ENCODE measurements at regions not wholly inside any gene's neighbourhood (a gene's known extent, or its start where the extent isn't known, plus 50 kb on each side); places are given as distances from the start of the nearest gene placed in this dataset.

DNA sequence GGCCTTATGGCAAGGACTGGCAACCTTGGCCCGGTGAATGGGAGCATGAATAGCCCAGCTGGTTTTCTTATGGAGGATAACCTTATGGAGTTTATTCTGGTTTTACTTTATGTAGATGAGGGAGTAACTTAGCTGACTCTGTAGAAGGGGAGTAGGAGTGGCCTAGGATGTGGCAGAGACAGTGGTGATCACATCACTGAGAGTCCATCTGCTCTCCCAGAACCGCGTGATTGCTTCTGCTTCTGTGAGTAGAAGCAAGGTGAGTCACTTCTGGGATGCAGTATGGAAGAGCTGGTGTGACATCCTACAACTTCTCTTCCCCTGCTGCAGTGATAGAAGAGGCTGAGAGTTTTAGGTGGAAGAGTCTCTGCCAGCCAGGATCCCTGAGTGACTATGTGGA lies 129.2 kb downstream of the RPS24 start:
- DNase-seq (ENCODE audit: low read depth): no peak

DNA sequence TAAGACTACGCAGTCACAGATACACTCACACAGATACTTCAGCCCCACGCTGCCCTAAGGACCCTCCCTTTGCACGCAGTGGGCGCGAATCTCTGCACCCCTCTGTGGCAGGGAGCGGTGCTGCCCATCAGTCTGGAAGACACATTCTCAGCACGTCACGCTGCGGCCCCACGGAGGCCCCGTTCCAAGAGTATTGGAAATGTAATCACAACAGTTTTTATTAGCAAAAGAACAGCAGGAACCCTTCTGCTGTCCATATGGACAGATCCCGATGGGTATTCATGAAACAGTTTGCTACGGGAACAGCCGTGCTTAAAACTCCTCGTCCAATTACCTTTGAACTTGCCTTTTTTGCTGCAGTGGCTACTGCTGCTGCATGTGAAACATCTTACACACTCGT lies 131.0 kb downstream of the RPS24 start:
- no peak for DNase-seq (ENCODE audit: low read depth)

DNA sequence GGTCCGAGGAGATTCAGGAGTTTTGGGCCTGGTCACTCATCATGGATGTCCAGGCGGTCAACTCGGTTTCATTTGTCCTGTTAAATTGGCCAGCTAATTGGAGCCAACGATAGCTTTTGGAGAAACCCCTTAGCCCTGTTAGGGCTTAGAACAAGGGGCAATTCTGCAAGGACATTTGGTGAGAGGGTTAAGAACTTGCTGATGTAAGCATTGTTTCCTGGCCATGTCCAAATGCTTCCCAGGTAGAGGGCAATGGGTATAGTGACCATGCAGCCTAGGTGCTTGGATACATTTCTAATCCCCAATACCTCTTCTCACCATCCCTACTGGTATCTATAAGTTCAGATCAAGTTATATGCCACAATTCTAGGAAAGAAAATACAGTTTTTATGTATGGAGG lies 131.5 kb downstream of the RPS24 start:
- DNase-seq (ENCODE audit: low read depth): no peak

DNA sequence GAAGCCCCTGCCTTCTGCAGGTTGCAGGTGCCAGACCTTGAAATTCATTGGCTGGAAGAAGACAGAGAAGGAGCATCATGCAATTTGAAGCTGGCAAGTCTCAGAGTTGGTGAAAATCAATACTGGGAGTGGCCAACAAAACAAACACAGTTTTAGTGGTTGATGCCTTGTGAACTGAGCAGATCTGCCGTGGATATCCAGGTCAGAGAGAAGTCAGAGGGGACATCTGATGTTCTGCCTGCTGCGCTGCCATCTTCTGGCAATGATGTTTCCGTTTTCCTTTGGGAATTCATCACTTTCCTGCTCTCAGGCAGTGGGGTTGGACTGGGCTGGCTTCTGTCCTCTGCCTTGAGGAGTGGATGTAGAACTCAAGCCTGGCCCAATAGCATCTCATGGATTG lies 132.0 kb downstream of the RPS24 start:
- DNase-seq (ENCODE audit: low read depth): no peak

DNA sequence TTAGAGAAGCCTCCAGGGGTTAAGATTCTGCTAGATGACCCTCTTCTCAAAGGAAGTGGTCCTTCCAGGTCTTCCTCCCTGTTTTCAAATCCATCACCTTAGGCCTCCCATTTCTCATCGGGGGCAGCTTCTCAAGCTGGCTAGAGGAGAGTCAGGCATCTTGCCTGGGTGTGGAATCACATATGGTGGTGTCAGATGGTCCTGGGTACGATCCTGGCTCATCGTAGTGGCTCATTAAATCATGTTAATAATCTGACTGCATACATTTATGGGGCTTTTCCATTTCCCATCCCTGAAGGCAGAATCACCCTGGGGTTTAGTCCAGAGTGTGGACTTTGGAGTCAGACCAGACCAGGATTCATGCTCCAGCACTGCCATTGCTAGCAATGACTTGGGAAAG lies 132.6 kb downstream of the RPS24 start:
- DNase-seq (ENCODE audit: low read depth): no peak

- no peak for DNase-seq (ENCODE audit: low read depth)
These were observed 135.6 kb downstream of the RPS24 start for GRCh38 chr10:78169214-78169613.

DNA sequence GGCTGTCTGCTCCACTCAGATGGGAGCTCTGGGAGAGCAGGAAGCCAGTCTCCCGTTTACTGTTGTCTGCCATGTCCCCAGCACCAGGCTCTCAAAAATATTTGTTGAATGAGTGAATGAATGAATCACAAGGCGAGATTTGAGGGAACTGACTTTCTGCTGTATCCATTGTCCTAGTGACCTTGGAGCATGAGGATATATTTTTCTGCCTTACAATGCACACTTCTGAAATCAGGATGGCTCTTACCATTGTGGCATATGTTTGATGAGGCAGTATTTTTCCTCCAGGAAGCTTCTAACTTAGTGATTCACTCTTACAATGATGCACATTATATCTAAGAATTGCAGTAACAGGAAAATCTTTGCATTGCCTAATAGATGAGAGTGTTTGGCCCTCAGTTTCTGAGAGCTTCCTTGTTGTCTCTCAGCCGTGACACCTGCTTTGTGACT lies 136.4 kb downstream of the RPS24 start:
- no peak for DNase-seq (ENCODE audit: low read depth)

GRCh38 chr10:78171633-78172400 lies 138.2 kb downstream of the RPS24 start:
- DNase-seq (ENCODE audit: low read depth): no peak

GRCh38 chr10:78173360-78174015 lies 139.8 kb downstream of the RPS24 start:
- no peak for DNase-seq (ENCODE audit: low read depth)

GRCh38 chr10:78175444-78176015 lies 141.9 kb downstream of the RPS24 start:
- DNase-seq (ENCODE audit: low read depth): no peak

GRCh38 chr10:78176320-78177317 lies 143.0 kb downstream of the RPS24 start:
- no peak for DNase-seq (ENCODE audit: low read depth)

- DNase-seq (ENCODE audit: low read depth): no peak
These were observed 144.0 kb downstream of the RPS24 start for GRCh38 chr10:78177491-78178185.

GRCh38 chr10:78178397-78178796 lies 144.7 kb downstream of the RPS24 start:
- DNase-seq (ENCODE audit: low read depth): no peak

DNA sequence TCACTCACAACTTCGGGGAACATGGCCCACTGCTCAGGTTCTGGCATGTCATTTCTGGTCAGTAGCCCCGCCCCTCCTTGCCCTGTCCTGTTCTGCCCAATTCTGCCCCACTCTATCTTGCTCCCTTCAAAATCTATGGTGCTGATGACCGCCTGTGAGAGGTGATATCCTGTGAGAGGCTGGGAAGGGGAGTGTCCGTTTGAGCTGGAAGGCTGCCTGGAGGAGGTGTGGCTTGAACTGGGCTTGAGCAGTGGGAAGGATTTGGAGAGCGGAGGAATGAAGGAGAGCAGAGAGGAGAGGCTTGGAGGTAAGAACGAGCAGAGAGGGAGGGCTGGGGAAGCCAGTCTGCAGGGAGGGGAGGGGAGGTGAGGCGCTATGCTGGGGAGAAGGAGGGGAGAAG lies 145.3 kb downstream of the RPS24 start:
- no peak for DNase-seq (ENCODE audit: low read depth)

- no peak for DNase-seq (ENCODE audit: low read depth)
These were observed 146.4 kb downstream of the RPS24 start for GRCh38 chr10:78179886-78180705.

GRCh38 chr10:78181381-78182055 lies 147.9 kb downstream of the RPS24 start:
- no peak for DNase-seq (ENCODE audit: low read depth)

GRCh38 chr10:78182841-78183240 lies 149.2 kb downstream of the RPS24 start:
- DNase-seq (ENCODE audit: low read depth): no peak

DNA sequence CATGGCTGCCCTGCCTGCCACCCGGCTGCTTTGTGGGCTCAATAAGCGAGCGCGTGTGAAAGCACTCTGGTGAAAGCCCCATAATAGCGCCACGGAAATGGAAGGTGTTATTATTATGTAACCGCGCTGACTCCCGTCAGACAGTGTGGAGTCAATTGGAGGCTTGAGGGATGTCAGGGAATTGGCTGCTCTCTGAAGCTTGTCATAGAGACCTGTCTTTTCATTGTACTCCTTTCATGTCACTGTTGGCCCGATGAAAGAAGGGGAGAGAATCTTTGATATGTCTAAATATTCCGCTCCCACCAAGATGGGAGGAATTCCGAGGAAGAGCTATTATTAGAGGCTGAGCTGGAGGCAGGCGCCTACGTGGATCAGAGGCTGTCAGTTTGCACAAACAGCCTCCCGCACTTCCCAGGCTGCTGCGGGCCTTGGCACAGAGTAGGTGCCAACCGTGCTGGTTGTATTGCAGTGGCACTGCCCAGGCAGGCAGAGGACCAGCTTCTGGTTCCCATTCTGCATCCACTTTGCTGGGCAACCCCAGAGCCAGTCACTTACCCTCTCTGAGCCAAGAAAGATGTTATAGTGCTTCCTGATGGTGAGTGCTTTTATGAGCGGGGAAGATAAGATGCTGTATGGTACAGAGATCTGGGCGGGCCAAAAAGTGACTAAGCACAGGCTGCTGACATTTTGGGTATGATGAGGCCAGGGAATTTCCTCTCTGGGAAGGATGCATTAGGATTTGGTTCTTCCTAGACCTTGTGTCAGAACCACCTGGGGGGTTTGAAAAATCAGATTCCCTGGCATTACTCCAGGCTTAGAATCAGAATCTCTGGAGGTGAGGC lies 151.4 kb downstream of the RPS24 start:
- DNase-seq (ENCODE audit: low read depth): no peak

- no peak for DNase-seq (ENCODE audit: low read depth)
These were observed 152.0 kb downstream of the RPS24 start for GRCh38 chr10:78185693-78186055.

All from stimulated activated CD4-positive, alpha-beta T cell treated with anti-CD3 and anti-CD28 coated beads, Interleukin-2, amount 100 ng/mL, for 4 hours (primary cell).